Vagina (tissue), 2 donors: ENCODE measurements at regions not wholly inside any gene's neighbourhood (a gene's known extent, or its start where the extent isn't known, plus 50 kb on each side); places are given as distances from the start of the nearest gene placed in this dataset.

Source experiments
- CTCF ChIP-seq, 3 experiments: fragments of 450-650 bp in 2 of 3; fragments of 200-600 bp in 1 of 3; sonication (generic) in 1 of 3; IDR thresholded peaks; one replicate each; pipeline ENCODE4 v1.5.1; 2017 to 2019; ENCODE audit warnings: antibody characterized with exemption in 3 of 3, mild to moderate bottlenecking in 2 of 3, moderate library complexity in 2 of 3
- POLR2AphosphoS5 ChIP-seq, 2 donors: sonication (generic); formaldehyde crosslinking; IDR thresholded peaks; one replicate each; pipeline ENCODE4 v1.9.0; 2017; ENCODE audit warnings: antibody characterized with exemption in 2 of 2, mild to moderate bottlenecking in 2 of 2, low read depth in 1 of 2; ENCODE audit not compliant: insufficient read depth in 1 of 2

DNA sequence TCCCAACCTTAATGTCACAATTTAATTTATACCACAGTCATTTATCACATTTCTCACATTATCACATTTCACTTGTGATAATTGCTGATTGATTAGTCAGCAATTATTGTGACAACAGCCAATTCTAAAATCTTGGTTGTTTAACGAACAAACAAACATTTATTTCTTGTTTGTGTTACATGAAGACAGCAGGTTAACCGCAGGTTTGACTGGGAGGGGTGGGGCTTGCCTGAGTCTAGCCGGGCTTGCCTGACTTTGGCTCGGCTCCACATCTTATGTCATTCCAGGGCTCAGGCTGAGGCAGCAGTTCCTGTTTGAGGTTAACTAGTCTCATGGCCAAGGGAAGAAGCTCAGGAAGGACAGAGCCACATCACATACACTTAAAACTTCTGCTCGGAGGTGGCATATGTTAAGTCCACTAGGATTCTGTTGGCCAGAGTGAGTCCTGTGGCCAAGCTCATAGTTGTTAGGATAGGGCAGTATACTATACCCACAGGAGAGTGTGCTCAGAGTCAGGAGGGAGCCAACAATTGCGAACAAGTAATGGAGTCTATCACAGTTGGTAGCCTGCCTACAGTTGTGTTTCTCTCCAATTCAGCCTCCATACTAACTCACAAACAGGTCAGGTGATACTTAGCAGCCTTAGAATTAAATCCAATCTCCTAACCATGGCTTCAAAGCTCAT, 90.0 kb upstream of the IFNGR1 start:
- TF ChIP-seq CTCF (IDR thresholded peaks at IDR 0.05) (no peak), POLR2AphosphoS5 (IDR thresholded peaks at IDR 0.05; ENCODE audit: insufficient read depth in 1 of 2, low read depth in 1 of 2) (peak in 1 of 2 donors; percentile 67)
